Fibroblast of mammary gland (primary cell): ENCODE measurements at regions not wholly inside any gene's neighbourhood (a gene's known extent, or its start where the extent isn't known, plus 50 kb on each side); places are given as distances from the start of the nearest gene placed in this dataset.

Experiments used
- DNase-seq: peaks from one replicate; pipeline ENCODE4 v3.0.0-alpha.2; 2010; ENCODE audit warnings: low read depth
- H3K4me3 ChIP-seq: 2 replicates; pipeline ENCODE4 v1.5.1; 2011; ENCODE audit warnings: low read depth, mild to moderate bottlenecking, low read length, moderate library complexity; ENCODE audit not compliant: control insufficient read depth
- CTCF ChIP-seq: conservative IDR thresholded peaks from 2 replicates; pipeline ENCODE4 v1.5.1; 2011; ENCODE audit warnings: low read depth, low read length, inconsistent platforms; ENCODE audit not compliant: control insufficient read depth, insufficient read depth

DNA sequence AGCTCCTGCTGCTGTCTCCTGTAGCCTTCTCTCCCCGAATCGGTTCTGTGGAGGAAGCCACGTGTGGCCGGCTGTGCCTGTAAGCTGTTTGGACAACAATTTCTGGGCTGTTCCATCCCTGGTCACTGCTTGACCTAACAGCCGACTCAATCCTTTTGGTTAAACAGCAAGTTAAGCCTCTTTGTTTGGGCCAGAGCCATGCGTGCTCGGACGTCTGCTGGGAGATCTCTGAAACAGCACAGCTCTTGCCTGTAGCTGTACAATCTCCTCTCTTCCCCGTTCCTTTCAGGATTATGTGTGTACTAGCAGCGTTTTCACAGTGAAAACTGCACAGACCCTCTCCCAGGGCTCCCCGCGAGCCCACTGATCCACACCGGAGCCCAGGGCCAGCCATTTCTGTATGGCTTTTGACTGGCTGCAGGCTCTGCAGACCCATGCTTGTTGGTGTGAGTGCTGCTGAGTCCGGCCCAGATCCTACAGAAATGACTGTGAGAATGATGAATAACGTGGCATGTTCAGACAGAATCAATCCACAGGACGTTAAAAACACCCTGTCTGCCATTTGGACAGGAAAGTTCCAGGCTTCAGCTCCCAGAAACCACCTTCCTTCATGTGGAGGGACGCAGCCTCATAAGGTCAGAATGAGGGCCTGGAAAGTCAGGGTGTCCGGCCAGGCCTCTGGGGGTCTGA is 428.6 kb upstream of the ADARB2 start:
- DNase-seq: no peak
- TF ChIP-seq CTCF: no peak

DNA sequence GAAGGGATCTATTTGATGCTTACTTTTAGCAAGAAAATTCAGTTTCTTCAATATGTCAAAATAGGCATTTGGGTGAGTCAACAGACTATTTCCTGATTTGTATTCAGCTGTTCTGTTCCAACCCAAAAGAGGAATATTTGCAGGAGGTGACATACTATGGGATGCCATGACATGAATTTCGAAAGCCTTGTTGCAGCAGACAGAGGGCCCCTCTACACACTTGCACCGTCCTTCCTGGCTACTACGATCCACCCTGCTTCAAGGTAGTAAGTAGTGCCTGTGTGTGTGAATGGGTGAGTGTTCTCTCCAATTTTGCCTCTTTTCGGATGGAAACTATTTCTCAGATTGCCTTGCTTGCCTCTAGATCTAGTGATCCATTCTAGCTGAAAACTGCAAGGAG is 413.0 kb upstream of the ADARB2 start:
- H3K4me3 ChIP-seq: no peak overlapping the region
- no peak for TF ChIP-seq CTCF
- DNase-seq: no peak

More for the DNA sequence above, 428.6 kb upstream of the ADARB2 start:
- H3K4me3 ChIP-seq: no peak overlapping the region

DNA sequence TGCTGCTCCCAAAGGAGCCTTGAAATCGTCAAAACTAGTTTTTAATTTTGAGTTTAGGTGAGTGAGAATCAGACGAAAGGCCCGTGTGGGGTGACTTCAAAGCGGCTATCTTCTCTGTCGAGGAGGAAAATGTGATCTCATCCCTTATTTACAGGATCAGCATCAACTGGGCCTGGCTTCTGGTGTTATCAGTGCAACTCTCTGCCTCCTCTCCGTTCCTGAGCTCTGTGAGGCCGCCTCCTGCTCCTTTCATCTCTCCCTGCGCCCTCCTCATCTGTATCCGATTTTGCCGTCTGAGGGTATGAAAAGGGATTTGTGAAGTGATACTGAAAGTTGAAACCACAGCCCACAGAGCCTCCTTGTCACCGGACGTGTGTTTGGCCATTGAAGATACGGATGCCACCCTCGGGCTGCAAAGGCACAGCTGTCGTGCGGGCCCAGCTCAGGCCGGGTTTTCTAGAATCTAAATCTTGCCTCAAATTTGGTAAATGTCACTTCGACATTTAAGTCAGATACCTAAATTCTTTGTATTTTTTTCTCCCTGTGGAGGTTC is 408.7 kb upstream of the ADARB2 start:
- DNase-seq: no peak
- no peak overlapping the region for H3K4me3 ChIP-seq
- no peak for TF ChIP-seq CTCF

GRCh38 chr10:2145491-2145890 is 408.2 kb upstream of the ADARB2 start:
- H3K4me3 ChIP-seq: no peak overlapping the region
- no peak for DNase-seq
- no peak for TF ChIP-seq CTCF

DNA sequence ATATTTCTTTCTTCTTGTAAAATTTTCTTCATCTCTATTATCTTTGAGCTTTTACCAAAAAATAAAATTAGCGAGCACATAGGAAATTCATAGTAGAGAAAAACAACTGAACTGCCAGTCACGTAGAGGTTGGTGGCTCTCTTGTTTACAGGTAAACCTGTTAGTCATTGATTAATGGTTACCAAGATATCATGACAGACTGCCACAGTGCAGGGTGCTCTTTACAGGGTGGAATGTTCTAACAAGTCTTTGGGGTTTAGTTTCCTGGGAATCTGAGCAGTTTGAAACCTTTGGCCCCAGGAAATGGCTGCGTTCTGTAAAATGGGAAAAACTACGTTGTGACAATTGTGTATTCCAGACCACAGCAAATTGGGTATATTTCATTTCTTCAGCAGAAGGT is 407.3 kb upstream of the ADARB2 start:
- H3K4me3 ChIP-seq: no peak overlapping the region
- TF ChIP-seq CTCF: no peak
- DNase-seq: no peak

GRCh38 chr10:2143213-2143835 is 406.0 kb upstream of the ADARB2 start:
- no peak for DNase-seq
- TF ChIP-seq CTCF: no peak
- H3K4me3 ChIP-seq: no peak overlapping the region
